Neural progenitor cell (in vitro differentiated cells): ENCODE measurements at regions not wholly inside any gene's neighbourhood (a gene's known extent, or its start where the extent isn't known, plus 50 kb on each side); places are given as distances from the start of the nearest gene placed in this dataset.
A peak's percentile ranks its signal among the peaks of the same experiment; 100 is the strongest.

Source experiments
- DNase-seq: peaks from one replicate; pipeline ENCODE4 v3.0.0-alpha.2; 2016; ENCODE audit warnings: low spot score
- H2AFZ ChIP-seq: fragments of 200-600 bp; sonication (generic); replicated peaks from 2 replicates; pipeline ENCODE4 v1.6.1; 2016; ENCODE audit warnings: antibody characterized with exemption
- H3F3A ChIP-seq: fragments of 200-600 bp; sonication (generic); 2 replicates; pipeline ENCODE4 v1.6.1; 2016; ENCODE audit warnings: antibody characterized with exemption, low read depth
- H3K27ac ChIP-seq: fragments of 200-600 bp; sonication (generic); 2 replicates; pipeline ENCODE4 v1.5.1; 2016; ENCODE audit warnings: mild to moderate bottlenecking
- H3K27me3 ChIP-seq: fragments of 200-600 bp; sonication (generic); 2 replicates; pipeline ENCODE4 v1.6.1; 2016; ENCODE audit warnings: mild to moderate bottlenecking, moderate library complexity
- H3K36me3 ChIP-seq: fragments of 200-600 bp; sonication (generic); 2 replicates; pipeline ENCODE4 v1.5.1; 2016
- H3K4me1 ChIP-seq: fragments of 200-600 bp; sonication (generic); 2 replicates; pipeline ENCODE4 v1.6.1; 2016; ENCODE audit warnings: mixed run types
- H3K4me2 ChIP-seq: fragments of 200-600 bp; sonication (generic); 2 replicates; pipeline ENCODE4 v1.6.1; 2016
- H3K4me3 ChIP-seq: fragments of 200-600 bp; sonication (generic); 2 replicates; pipeline ENCODE4 v1.5.1; 2016
- H3K79me2 ChIP-seq: fragments of 200-600 bp; sonication (generic); 2 replicates; pipeline ENCODE4 v1.6.1; 2016; ENCODE audit warnings: low read depth
- H3K9ac ChIP-seq: fragments of 200-600 bp; sonication (generic); 2 replicates; pipeline ENCODE4 v1.6.1; 2016
- H3K9me3 ChIP-seq: fragments of 200-600 bp; sonication (generic); 2 replicates; pipeline ENCODE4 v1.5.1; 2016; ENCODE audit warnings: low read depth
- H4K20me1 ChIP-seq: fragments of 200-600 bp; sonication (generic); 2 replicates; pipeline ENCODE4 v1.6.1; 2016; ENCODE audit warnings: low read depth
- H3K27ac Mint-ChIP-seq: 3 replicates; pipeline ENCODE4 v1.8.0; 2021; ENCODE audit warnings: mixed read lengths
- H3K27me3 Mint-ChIP-seq: 2 replicates; pipeline ENCODE4 v1.8.0; 2022; ENCODE audit warnings: low read depth, mild to moderate bottlenecking, inconsistent platforms, moderate library complexity, mixed read lengths; ENCODE audit not compliant: insufficient read depth
- H3K36me3 Mint-ChIP-seq: 3 replicates; pipeline ENCODE4 v1.8.0; 2021; ENCODE audit warnings: mixed read lengths
- H3K4me1 Mint-ChIP-seq: 3 replicates; pipeline ENCODE4 v1.8.0; 2021; ENCODE audit warnings: mixed read lengths
- H3K4me3 Mint-ChIP-seq: 3 replicates; pipeline ENCODE4 v1.8.0; 2021; ENCODE audit warnings: mild to moderate bottlenecking, moderate library complexity, mixed read lengths
- H3K9me3 Mint-ChIP-seq: 3 replicates; pipeline ENCODE4 v1.8.0; 2020; ENCODE audit warnings: mixed read lengths
- EZH2 ChIP-seq: fragments of 200-600 bp; sonication (generic); IDR thresholded peaks from 2 replicates; pipeline ENCODE4 v1.6.1; 2017; ENCODE audit warnings: antibody characterized with exemption, mild to moderate bottlenecking, moderate library complexity
- EZH2phosphoT487 ChIP-seq: fragments of 200-600 bp; sonication (generic); IDR thresholded peaks from 2 replicates; pipeline ENCODE4 v1.6.1; 2017; ENCODE audit warnings: antibody characterized with exemption
- TF ChIP-seq, protein P1 (sequence below): fragments of 200-600 bp; sonication (generic); IDR thresholded peaks from 2 replicates; pipeline ENCODE4 v1.5.1; 2017; ENCODE audit warnings: antibody characterized with exemption, mild to moderate bottlenecking

DNA sequence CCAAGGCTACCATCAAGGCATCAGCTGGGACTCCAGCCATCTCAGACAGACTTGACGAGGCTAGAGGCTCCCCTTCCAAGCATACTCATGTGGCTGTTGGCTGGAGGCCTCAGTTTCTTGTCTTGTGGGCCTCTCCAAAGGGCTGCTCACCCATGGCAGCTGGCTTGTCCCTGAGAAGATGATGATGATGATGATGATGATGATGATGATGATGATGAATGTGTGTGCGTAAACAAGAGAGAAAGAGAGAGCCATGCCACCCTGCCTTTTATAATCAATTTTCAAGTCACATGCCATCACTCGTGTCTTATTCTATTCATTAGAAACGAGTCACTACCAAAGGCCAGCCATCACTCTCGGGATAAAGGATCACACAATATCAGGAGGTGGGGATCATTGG, 60.5 kb upstream of the ADGRG2 start:
- H3K36me3 ChIP-seq = no peaks in the 10 kb centered on the region
- Mint-ChIP-seq H3K27ac (no peak overlapping the region), H3K36me3 (no peaks in the 10 kb centered on the region), H3K4me1 (peaks cover 7% of the 10 kb centered on the region), H3K9me3 (no peaks in the 10 kb centered on the region), H3K27me3 (peaks cover 2% of the 10 kb centered on the region), H3K4me3 (no peak overlapping the region)
- no peak overlapping the region for H3K4me2 ChIP-seq
- no peaks in the 10 kb centered on the region for H3F3A ChIP-seq
- no peaks in the 10 kb centered on the region for H3K27me3 ChIP-seq
- H3K4me1 ChIP-seq = no peaks in the 10 kb centered on the region
- no peak for DNase-seq
- no peaks in the 10 kb centered on the region for H4K20me1 ChIP-seq
- H3K79me2 ChIP-seq = no peaks in the 10 kb centered on the region
- H2AFZ ChIP-seq = no peak overlapping the region
- H3K9me3 ChIP-seq = no peaks in the 10 kb centered on the region
- no peak overlapping the region for H3K9ac ChIP-seq
- no peak overlapping the region for H3K4me3 ChIP-seq
- no peak for TF ChIP-seq EZH2
- TF ChIP-seq, protein P1, sequence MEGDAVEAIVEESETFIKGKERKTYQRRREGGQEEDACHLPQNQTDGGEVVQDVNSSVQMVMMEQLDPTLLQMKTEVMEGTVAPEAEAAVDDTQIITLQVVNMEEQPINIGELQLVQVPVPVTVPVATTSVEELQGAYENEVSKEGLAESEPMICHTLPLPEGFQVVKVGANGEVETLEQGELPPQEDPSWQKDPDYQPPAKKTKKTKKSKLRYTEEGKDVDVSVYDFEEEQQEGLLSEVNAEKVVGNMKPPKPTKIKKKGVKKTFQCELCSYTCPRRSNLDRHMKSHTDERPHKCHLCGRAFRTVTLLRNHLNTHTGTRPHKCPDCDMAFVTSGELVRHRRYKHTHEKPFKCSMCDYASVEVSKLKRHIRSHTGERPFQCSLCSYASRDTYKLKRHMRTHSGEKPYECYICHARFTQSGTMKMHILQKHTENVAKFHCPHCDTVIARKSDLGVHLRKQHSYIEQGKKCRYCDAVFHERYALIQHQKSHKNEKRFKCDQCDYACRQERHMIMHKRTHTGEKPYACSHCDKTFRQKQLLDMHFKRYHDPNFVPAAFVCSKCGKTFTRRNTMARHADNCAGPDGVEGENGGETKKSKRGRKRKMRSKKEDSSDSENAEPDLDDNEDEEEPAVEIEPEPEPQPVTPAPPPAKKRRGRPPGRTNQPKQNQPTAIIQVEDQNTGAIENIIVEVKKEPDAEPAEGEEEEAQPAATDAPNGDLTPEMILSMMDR = no peak
- no peak overlapping the region for H3K27ac ChIP-seq

DNA sequence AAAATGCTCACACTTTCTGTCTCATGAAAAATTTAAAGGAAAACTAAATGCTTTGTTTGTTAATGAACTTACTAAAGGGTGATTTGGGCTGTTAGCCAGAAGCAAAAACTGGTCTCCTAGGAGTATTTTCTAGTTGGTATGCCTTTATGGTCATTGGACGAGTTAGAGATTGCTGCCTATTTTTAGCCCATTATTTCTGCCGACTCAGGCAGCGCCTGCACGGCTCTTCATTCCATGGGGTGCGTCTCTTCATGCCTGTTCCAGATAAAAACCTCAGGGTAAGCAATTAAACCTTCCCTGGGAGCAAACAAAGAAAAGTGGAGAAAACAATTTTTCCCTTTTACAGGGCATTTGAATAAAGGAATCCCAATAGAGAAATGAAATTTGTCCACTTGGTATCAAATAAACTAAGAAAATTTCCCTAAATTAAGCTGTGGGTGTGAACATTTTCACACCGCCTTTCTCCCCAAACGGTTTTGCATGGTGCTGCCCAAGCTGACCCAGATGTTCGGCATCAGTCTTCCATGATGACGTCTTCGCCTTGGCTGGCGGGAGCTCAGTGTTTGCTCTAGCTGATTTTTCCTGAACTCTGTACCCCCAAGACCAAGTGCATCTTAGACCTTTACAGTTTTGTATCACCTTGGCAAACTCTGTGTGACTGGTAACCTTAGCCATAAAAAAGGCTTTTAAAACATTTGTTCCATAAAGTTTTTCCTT, 61.7 kb upstream of the ADGRG2 start:
- no peak overlapping the region for H2AFZ ChIP-seq
- no peaks in the 10 kb centered on the region for H3K27me3 ChIP-seq
- TF ChIP-seq, protein P1 = no peak
- no peak for TF ChIP-seq EZH2
- Mint-ChIP-seq H3K36me3 (no peaks in the 10 kb centered on the region), H3K27ac (no peak overlapping the region), H3K4me1 (peaks cover 12% of the 10 kb centered on the region), H3K27me3 (peaks cover 2% of the 10 kb centered on the region), H3K9me3 (no peaks in the 10 kb centered on the region), H3K4me3 (no peak overlapping the region)
- no peak overlapping the region for H3K27ac ChIP-seq
- no peak overlapping the region for H3K4me3 ChIP-seq
- no peak for DNase-seq
- no peaks in the 10 kb centered on the region for H3K79me2 ChIP-seq
- H3K4me1 ChIP-seq = peaks cover 9% of the 10 kb centered on the region
- H3K4me2 ChIP-seq = no peak overlapping the region
- H3K9me3 ChIP-seq = no peaks in the 10 kb centered on the region
- H3F3A ChIP-seq = no peaks in the 10 kb centered on the region
- no peak overlapping the region for H3K9ac ChIP-seq
- H4K20me1 ChIP-seq = no peaks in the 10 kb centered on the region
- H3K36me3 ChIP-seq = no peaks in the 10 kb centered on the region

DNA sequence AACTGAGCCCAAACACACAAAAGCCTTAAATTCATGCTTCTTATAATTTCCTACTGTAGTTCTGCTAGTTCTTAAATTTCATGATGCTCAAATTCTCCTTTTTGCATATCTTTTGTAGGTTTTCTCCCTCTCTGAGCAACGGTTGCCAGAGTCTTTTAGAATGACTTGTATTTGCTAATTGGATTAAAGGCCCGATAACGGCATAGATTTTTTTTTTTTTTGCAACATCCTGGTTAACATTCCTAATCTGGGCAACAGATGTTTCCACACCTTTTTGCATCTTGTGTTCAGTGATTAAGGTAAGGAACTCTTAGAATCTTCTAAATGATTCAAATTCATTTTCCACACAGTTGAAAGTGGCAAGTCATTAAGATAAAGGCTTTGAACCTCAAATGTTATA, 66.3 kb upstream of the ADGRG2 start:
- peak; percentile 4 for DNase-seq
- Mint-ChIP-seq H3K9me3 (peaks cover 9% of the 10 kb centered on the region), H3K4me1 (peaks cover 12% of the 10 kb centered on the region), H3K36me3 (no peaks in the 10 kb centered on the region), H3K27me3 (peaks cover 4% of the 10 kb centered on the region), H3K27ac (no peak overlapping the region), H3K4me3 (no peak overlapping the region)
- Histone ChIP-seq H3K4me3 (peak overlapping the region; percentile 3), H3K9ac (no peak overlapping the region), H3K9me3 (no peaks in the 10 kb centered on the region), H2AFZ (no peak overlapping the region), H3K27ac (no peak overlapping the region), H3K36me3 (no peaks in the 10 kb centered on the region), H4K20me1 (no peaks in the 10 kb centered on the region), H3K4me2 (peak overlapping the region; percentile 55), H3K79me2 (no peaks in the 10 kb centered on the region), H3K27me3 (no peaks in the 10 kb centered on the region), H3F3A (no peaks in the 10 kb centered on the region), H3K4me1 (peaks cover 9% of the 10 kb centered on the region)
- TF ChIP-seq EZH2 (no peak), EZH2phosphoT487 (no peak)
- TF ChIP-seq, protein P1 = no peak
